A549 (cell line): ENCODE measurements at regions not wholly inside any gene's neighbourhood (a gene's known extent, or its start where the extent isn't known, plus 50 kb on each side); places are given as distances from the start of the nearest gene placed in this dataset.

Source experiments
- ATAC-seq, 2 experiments: fragments of 200-7000 bp in 1 of 2; fragments of >200 bp in 1 of 2; cut with Nextera tagmentation in 1 of 2; cut with Tn5 transposase in 1 of 2; 3 replicates each; pipeline versions ENCODE4 v1.8.0 to v1.9.1; 2018 to 2020; ENCODE audit warnings: mild to moderate bottlenecking in 1 of 2, moderate library complexity in 1 of 2
- CTCF ChIA-PET: fragments of 300-600 bp; sonication (Branson Sonifier 250); formaldehyde crosslinking; extraction: SDS; loops from one replicate; lab custom pipeline; 2021; ENCODE audit warnings: antibody characterized with exemption, inconsistent platforms; lab: Yijun Ruan, JAX
- POLR2A ChIA-PET: fragments of 350-600 bp; formaldehyde crosslinking; extraction: SDS; loops from one replicate; lab custom pipeline; 2021; ENCODE audit warnings: antibody characterized with exemption, inconsistent platforms; lab: Yijun Ruan, JAX
- DNase-seq, 2 experiments: peaks; one replicate each; pipeline versions ENCODE4 v3.0.0 to v3.0.0-alpha.2; 2011 to 2016; ENCODE audit warnings: low read depth in 1 of 2, low spot score in 1 of 2
- FAIRE-seq: peaks from 2 replicates; lab custom pipeline; 2011; peaks lifted over from hg19 to GRCh38; lab: Jason Lieb, UNC
- H3K27ac ChIP-seq, 2 experiments: fragments of >200 bp; sonication (Bioruptor Twin); formaldehyde crosslinking; 3 replicates each; pipeline ENCODE4 v1.5.1; 2016 to 2017
- H3K4me1 ChIP-seq: fragments of >200 bp; sonication (Bioruptor Twin); formaldehyde crosslinking; 3 replicates; pipeline ENCODE4 v1.6.1; 2016
- H3K4me2 ChIP-seq: fragments of >200 bp; sonication (Bioruptor Twin); formaldehyde crosslinking; 3 replicates; pipeline ENCODE4 v1.6.1; 2016
- H3K4me3 ChIP-seq: fragments of >200 bp; sonication (Bioruptor Twin); formaldehyde crosslinking; 3 replicates; pipeline ENCODE4 v1.5.1; 2016
- H3K9me3 ChIP-seq: fragments of >200 bp; sonication (Bioruptor Twin); formaldehyde crosslinking; 3 replicates; pipeline ENCODE4 v1.6.1; 2016
- CBX8 ChIP-seq: fragments of 200-600 bp; sonication (generic); IDR thresholded peaks from 2 replicates; pipeline ENCODE4 v1.6.1; 2016
- CHD2 ChIP-seq: fragments of 150-350 bp; IDR thresholded peaks from 2 replicates; pipeline ENCODE4 v1.6.1; 2014; ENCODE audit warnings: low read length; ENCODE audit not compliant: partially characterized antibody
- CHD4 ChIP-seq: fragments of 200-600 bp; sonication (generic); IDR thresholded peaks from 2 replicates; pipeline ENCODE4 v1.6.1; 2016; ENCODE audit warnings: antibody characterized with exemption, mild to moderate bottlenecking, borderline replicate concordance
- EP300 ChIP-seq, 2 experiments: fragments of >200 bp; sonication (Bioruptor Twin); formaldehyde crosslinking; IDR thresholded peaks; 2 replicates in 1 of 2; 3 replicates in 1 of 2; pipeline ENCODE4 v1.6.1; 2016 to 2017
- FOSL2 ChIP-seq, 2 experiments: fragments of 450-650 bp in 1 of 2; fragments of >200 bp in 1 of 2; sonication (Bioruptor Twin) in 1 of 2; formaldehyde crosslinking; IDR thresholded peaks; 2 replicates each; pipeline versions ENCODE4 v1.5.0 to v1.6.1; 2016 to 2020; ENCODE audit warnings: mild to moderate bottlenecking in 1 of 2, moderate library complexity in 1 of 2
- FOXS1 ChIP-seq: fragments of 250-450 bp; sonication (Bioruptor Pico); IDR thresholded peaks from 2 replicates; pipeline ENCODE4 v1.5.0; 2020; ENCODE audit warnings: mild to moderate bottlenecking, moderate library complexity
- GATA3 ChIP-seq: IDR thresholded peaks from 2 replicates; pipeline ENCODE4 v1.6.1; 2012; ENCODE audit warnings: borderline replicate concordance
- HDAC2 ChIP-seq: fragments of 200-600 bp; sonication (generic); IDR thresholded peaks from 2 replicates; pipeline ENCODE4 v1.6.1; 2016
- HOXA7 ChIP-seq: fragments of 250-450 bp; sonication (Bioruptor Pico); IDR thresholded peaks from 2 replicates; pipeline ENCODE4 v1.5.0; 2020; ENCODE audit warnings: mild to moderate bottlenecking, moderate library complexity
- KDM1A ChIP-seq: fragments of 200-600 bp; sonication (generic); IDR thresholded peaks from 2 replicates; pipeline ENCODE4 v1.6.1; 2016; ENCODE audit warnings: low read depth, mild to moderate bottlenecking
- KDM5A ChIP-seq: fragments of 200-600 bp; sonication (generic); IDR thresholded peaks from 2 replicates; pipeline ENCODE4 v1.6.1; 2016; ENCODE audit warnings: antibody characterized with exemption, mild to moderate bottlenecking
- MAX ChIP-seq: IDR thresholded peaks from 2 replicates; pipeline ENCODE4 v1.6.1; 2012
- MYC ChIP-seq: IDR thresholded peaks from 2 replicates; pipeline ENCODE4 v1.6.1; 2012; ENCODE audit warnings: mild to moderate bottlenecking, inconsistent platforms, low read length, improper control_type of control experiment, borderline replicate concordance
- NFE2L2 ChIP-seq: fragments of 150-350 bp; conservative IDR thresholded peaks from 2 replicates; pipeline ENCODE4 v1.6.1; 2014; ENCODE audit warnings: low read length
- PHF8 ChIP-seq: fragments of 200-600 bp; sonication (generic); IDR thresholded peaks from 2 replicates; pipeline ENCODE4 v1.6.1; 2016; ENCODE audit warnings: low read depth, mild to moderate bottlenecking, antibody characterized with exemption, moderate library complexity, borderline replicate concordance
- RAD21 ChIP-seq, 2 experiments: fragments of >200 bp in 1 of 2; sonication (Bioruptor Twin) in 1 of 2; formaldehyde crosslinking in 1 of 2; IDR thresholded peaks in 1 of 2; conservative IDR thresholded peaks in 1 of 2; 2 replicates in 1 of 2; 3 replicates in 1 of 2; pipeline ENCODE4 v1.6.1; 2012 to 2018; ENCODE audit warnings: inconsistent platforms in 1 of 2
- RARB ChIP-seq: fragments of 250-450 bp; sonication (Bioruptor Pico); IDR thresholded peaks from 2 replicates; pipeline ENCODE4 v1.8.0; 2021; ENCODE audit warnings: mild to moderate bottlenecking, moderate library complexity
- RCOR1 ChIP-seq: fragments of 150-350 bp; IDR thresholded peaks from 2 replicates; pipeline ENCODE4 v1.6.1; 2014; ENCODE audit warnings: antibody characterized with exemption, low read length, low read depth
- RNF2 ChIP-seq: fragments of 200-600 bp; sonication (generic); IDR thresholded peaks from 2 replicates; pipeline ENCODE4 v1.6.1; 2016; ENCODE audit warnings: low read depth, mild to moderate bottlenecking, antibody characterized with exemption, moderate library complexity, borderline replicate concordance
- SREBF2 ChIP-seq: fragments of 450-650 bp; IDR thresholded peaks from 2 replicates; pipeline ENCODE4 v1.6.1; 2014; ENCODE audit warnings: mild to moderate bottlenecking, moderate library complexity
- USF2 ChIP-seq: fragments of 450-650 bp; IDR thresholded peaks from 2 replicates; pipeline ENCODE4 v1.6.1; 2014; ENCODE audit warnings: antibody characterized with exemption
- ZC3H11A ChIP-seq: fragments of 450-650 bp; IDR thresholded peaks from 2 replicates; pipeline ENCODE4 v1.6.1; 2014; ENCODE audit warnings: antibody characterized with exemption, mild to moderate bottlenecking
- ZNF302 ChIP-seq: fragments of 250-450 bp; sonication (Bioruptor Pico); IDR thresholded peaks from 2 replicates; pipeline ENCODE4 v1.9.0; 2021; ENCODE audit warnings: inconsistent platforms, mild to moderate bottlenecking, moderate library complexity
- ZSCAN20 ChIP-seq: fragments of 250-450 bp; sonication (Bioruptor Pico); IDR thresholded peaks from 2 replicates; pipeline ENCODE4 v1.8.0; 2022; ENCODE audit warnings: mild to moderate bottlenecking, moderate library complexity
- WGBS: methylation state at CpG from one replicate; pipeline ENCODE4 v1.1.6; 2017; ENCODE audit errors: missing lambda C conversion rate; 5-methylcytosine and 5-hydroxymethylcytosine counted together
- TF ChIP-seq, protein P1 (sequence below): fragments of 200-600 bp; sonication (generic); IDR thresholded peaks from 2 replicates; pipeline ENCODE4 v1.6.1; 2016; ENCODE audit warnings: antibody characterized with exemption, mild to moderate bottlenecking, moderate library complexity

GRCh38 chr4:180377741-180378140, 1865.5 kb upstream of the TENM3 start:
- no peak for DNase-seq
- no peak for FAIRE-seq
- no peak overlapping the region for H3K4me3 ChIP-seq
- no peak overlapping the region for H3K4me2 ChIP-seq
- ChIA-PET CTCF (no interaction called here), POLR2A (no interaction called here)
- no peak for ATAC-seq
- WGBS, result 0% methylated on average over 1 of the region's 1 CpG
- no peak overlapping the region for H3K27ac ChIP-seq
- TF ChIP-seq RNF2 (no peak), ZC3H11A (no peak), RAD21 (conservative IDR thresholded peaks at IDR 0.05 in 1 of 2, IDR thresholded peaks at IDR 0.05 in 1 of 2) (no peak), NFE2L2 (no peak), CHD4 (no peak), HOXA7 (CRISPR knock-in tag) (no peak), SREBF2 (no peak), MYC (no peak), CHD2 (no peak), GATA3 (no peak), FOXS1 (CRISPR knock-in tag) (no peak), HDAC2 (no peak), KDM1A (no peak), RCOR1 (no peak), MAX (no peak), ZSCAN20 (CRISPR knock-in tag) (no peak), USF2 (no peak), RARB (CRISPR knock-in tag) (no peak)
- H3K4me1 ChIP-seq, result no peaks in the 10 kb centered on the region
- H3K9me3 ChIP-seq, result no peaks in the 10 kb centered on the region

DNA sequence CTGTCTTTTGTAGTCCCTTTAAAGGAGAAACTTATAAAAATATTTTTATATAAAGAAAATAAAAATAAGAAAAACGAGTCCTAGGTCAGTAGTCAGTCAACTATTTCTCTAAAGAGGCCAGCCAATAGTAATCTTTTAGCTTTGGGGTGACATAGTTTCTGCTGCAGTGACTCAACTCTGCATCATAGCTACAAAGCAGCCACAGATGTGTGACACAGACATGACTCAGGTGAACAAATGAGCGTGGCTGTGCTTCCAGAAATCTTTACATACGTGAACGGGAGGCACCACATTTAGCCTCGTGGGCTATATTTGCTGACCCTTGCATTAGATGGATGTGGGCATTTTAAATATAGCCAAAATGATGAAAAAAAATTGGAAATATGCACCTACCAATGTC, 1862.5 kb upstream of the TENM3 start:
- WGBS, result 0% methylated on average over 5 of the region's 5 CpGs
- POLR2A ChIA-PET, result no interaction called here
- no peak for TF ChIP-seq RAD21 (conservative IDR thresholded peaks at IDR 0.05 in 1 of 2, IDR thresholded peaks at IDR 0.05 in 1 of 2)
- TF ChIP-seq ZC3H11A, result no peak
- no peak for TF ChIP-seq ZSCAN20 (CRISPR knock-in tag)
- no peak for TF ChIP-seq CBX8
- TF ChIP-seq CHD4, result no peak
- no peak for TF ChIP-seq FOSL2 (IDR thresholded peaks at IDR 0.05)
- TF ChIP-seq FOSL2 (CRISPR knock-in tag; IDR thresholded peaks at IDR 0.05), result peak; percentile 27; the same call in 1 of the 2 replicates
- TF ChIP-seq FOXS1 (CRISPR knock-in tag), result no peak
- Histone ChIP-seq H3K27ac (no peak overlapping the region), H3K4me2 (no peak overlapping the region), H3K4me1 (no peaks in the 10 kb centered on the region), H3K9me3 (no peaks in the 10 kb centered on the region), H3K4me3 (no peak overlapping the region)
- no peak for FAIRE-seq
- DNase-seq, result peak in 1 of 2 experiments; percentile 18
- CTCF ChIA-PET, result no interaction called here
- ATAC-seq, result peak in 1 of 2 experiments; percentile 47; a peak in 1 of 6 replicates

DNA sequence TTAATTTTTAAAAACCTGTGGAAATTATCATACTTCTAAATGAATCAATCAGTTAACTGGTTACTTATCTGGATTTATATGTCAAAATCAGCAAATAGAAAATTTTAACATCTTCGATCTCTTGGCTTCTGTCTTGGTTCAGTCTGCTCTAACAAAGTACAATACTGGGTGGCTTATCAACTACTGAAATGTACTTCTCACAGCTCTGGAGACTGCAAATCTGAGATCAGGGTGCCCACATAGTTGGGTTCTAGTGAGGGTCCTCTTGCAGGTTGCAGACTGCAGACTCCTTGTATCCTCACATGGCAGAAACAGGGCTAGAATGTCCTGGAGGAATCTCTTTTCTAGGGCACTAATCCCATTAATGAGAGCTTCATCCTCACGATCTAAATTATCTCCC, 1851.6 kb upstream of the TENM3 start:
- Histone ChIP-seq H3K9me3 (no peaks in the 10 kb centered on the region), H3K4me1 (no peaks in the 10 kb centered on the region), H3K4me3 (no peak overlapping the region), H3K4me2 (no peak overlapping the region), H3K27ac (no peak overlapping the region)
- ChIA-PET POLR2A (no interaction called here), CTCF (interaction anchor here (0.5 kb wide), 1 partner anchor 137 kb away, joined by 4 read pairs; no protein-coding TSS in a partner anchor)
- DNase-seq (no peak), ATAC-seq (no peak), FAIRE-seq (no peak)
- 23% methylated on average over 2 of the region's 2 CpGs for WGBS
- TF ChIP-seq ZNF302 (CRISPR knock-in tag) (no peak), KDM5A (no peak), KDM1A (no peak), CHD4 (no peak), GATA3 (no peak), RARB (CRISPR knock-in tag) (no peak), NFE2L2 (no peak), PHF8 (no peak), EP300 (IDR thresholded peaks at IDR 0.05) (no peak)
- TF ChIP-seq, protein P1, sequence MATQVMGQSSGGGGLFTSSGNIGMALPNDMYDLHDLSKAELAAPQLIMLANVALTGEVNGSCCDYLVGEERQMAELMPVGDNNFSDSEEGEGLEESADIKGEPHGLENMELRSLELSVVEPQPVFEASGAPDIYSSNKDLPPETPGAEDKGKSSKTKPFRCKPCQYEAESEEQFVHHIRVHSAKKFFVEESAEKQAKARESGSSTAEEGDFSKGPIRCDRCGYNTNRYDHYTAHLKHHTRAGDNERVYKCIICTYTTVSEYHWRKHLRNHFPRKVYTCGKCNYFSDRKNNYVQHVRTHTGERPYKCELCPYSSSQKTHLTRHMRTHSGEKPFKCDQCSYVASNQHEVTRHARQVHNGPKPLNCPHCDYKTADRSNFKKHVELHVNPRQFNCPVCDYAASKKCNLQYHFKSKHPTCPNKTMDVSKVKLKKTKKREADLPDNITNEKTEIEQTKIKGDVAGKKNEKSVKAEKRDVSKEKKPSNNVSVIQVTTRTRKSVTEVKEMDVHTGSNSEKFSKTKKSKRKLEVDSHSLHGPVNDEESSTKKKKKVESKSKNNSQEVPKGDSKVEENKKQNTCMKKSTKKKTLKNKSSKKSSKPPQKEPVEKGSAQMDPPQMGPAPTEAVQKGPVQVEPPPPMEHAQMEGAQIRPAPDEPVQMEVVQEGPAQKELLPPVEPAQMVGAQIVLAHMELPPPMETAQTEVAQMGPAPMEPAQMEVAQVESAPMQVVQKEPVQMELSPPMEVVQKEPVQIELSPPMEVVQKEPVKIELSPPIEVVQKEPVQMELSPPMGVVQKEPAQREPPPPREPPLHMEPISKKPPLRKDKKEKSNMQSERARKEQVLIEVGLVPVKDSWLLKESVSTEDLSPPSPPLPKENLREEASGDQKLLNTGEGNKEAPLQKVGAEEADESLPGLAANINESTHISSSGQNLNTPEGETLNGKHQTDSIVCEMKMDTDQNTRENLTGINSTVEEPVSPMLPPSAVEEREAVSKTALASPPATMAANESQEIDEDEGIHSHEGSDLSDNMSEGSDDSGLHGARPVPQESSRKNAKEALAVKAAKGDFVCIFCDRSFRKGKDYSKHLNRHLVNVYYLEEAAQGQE, result no peak
